ENCODE measurements at regions not wholly inside any gene's neighbourhood (a gene's known extent, or its start where the extent isn't known, plus 50 kb on each side); places are given as distances from the start of the nearest gene placed in this dataset.
"Not testable (repeated sequence)": the region's sequence is repeated elsewhere in the genome, so short reads cannot be mapped to it uniquely, and the experiment has no call there.

GRCh38 chr7:122238297-122238696, 66.3 kb downstream of the FEZF1 start:
- RAD21 ChIA-PET (ENCODE audit: unreplicated experiment); BruUV-seq (replicated peaks); H3K27me3 ChIP-seq (replicated peaks in 1 of 2; ENCODE audit: control insufficient read depth in 2 of 2, insufficient read depth in 2 of 2, low read length in 1 of 2); H3K4me3 ChIP-seq; in situ Hi-C loops (cut with MboI); ATAC-seq; H3K9me3 ChIP-seq (replicated peaks; ENCODE audit: control insufficient read depth, insufficient read depth, low read length); H3K4me1 ChIP-seq (ENCODE audit: control insufficient read depth, insufficient read depth, low read length); H3K79me2 ChIP-seq (ENCODE audit: control insufficient read depth, insufficient read depth, low read length); H3K9ac ChIP-seq (ENCODE audit: control insufficient read depth, insufficient read depth, low read length); H3K4me2 ChIP-seq (ENCODE audit: control insufficient read depth, insufficient read depth); H3K27ac ChIP-seq (ENCODE audit: control insufficient read depth, insufficient read depth); H3K36me3 ChIP-seq (ENCODE audit: control insufficient read depth in 2 of 2, insufficient read depth in 2 of 2, low read length in 1 of 2); H2AFZ ChIP-seq (ENCODE audit: control insufficient read depth, low read depth, low read length); H4K20me1 ChIP-seq (ENCODE audit: control insufficient read depth, insufficient read depth); FAIRE-seq; intact Hi-C loops (cut with micrococcal nuclease; ENCODE audit: unreplicated experiment); DNase-seq (ENCODE audit: low read depth, low spot score): not testable (repeated sequence)
- 67% methylated on average over 13 of the region's 13 CpGs for WGBS (ENCODE audit: insufficient coverage, insufficient replicate concordance, low lambda C conversion rate, missing lambda C conversion rate)
- SMC1A ChIA-PET (ENCODE audit: uncharacterized antibody, unreplicated experiment) = interaction anchor here (1.1 kb wide), 1 partner anchor 253 kb away, joined by 4 read pairs; no protein-coding TSS in a partner anchor
- CTCF ChIA-PET = interaction anchor here (1.0 kb wide), 1 partner anchor 294 kb away, joined by 5 read pairs; no protein-coding TSS in a partner anchor
- POLR2A ChIA-PET = interaction anchor here (0.5 kb wide), 1 partner anchor 213 kb away, joined by 3 read pairs; no protein-coding TSS in a partner anchor

GRCh38 chr7:122225874-122226273, 78.7 kb downstream of the FEZF1 start:
- RAD21 ChIA-PET (ENCODE audit: unreplicated experiment) = interaction anchor here (13.2 kb wide), 1 partner anchor 304 kb away, joined by 173 read pairs; no protein-coding TSS in a partner anchor
- ATAC-seq = no peak
- no peak overlapping the region for H3K9ac ChIP-seq (ENCODE audit: control insufficient read depth, insufficient read depth, low read length)
- no peaks in the 10 kb centered on the region for H4K20me1 ChIP-seq (ENCODE audit: control insufficient read depth, insufficient read depth)
- no peaks in the 10 kb centered on the region for H3K79me2 ChIP-seq (ENCODE audit: control insufficient read depth, insufficient read depth, low read length)
- intact Hi-C loops (cut with micrococcal nuclease; ENCODE audit: unreplicated experiment) (no loop called here), in situ Hi-C loops (cut with MboI) (no loop called here)
- H2AFZ ChIP-seq (ENCODE audit: control insufficient read depth, low read depth, low read length) = no peak overlapping the region
- SMC1A ChIA-PET (ENCODE audit: uncharacterized antibody, unreplicated experiment) = interaction anchor here (1.3 to 1.6 kb wide), 2 partner anchors 9 to 302 kb away, joined by 3 to 8 read pairs; no protein-coding TSS in a partner anchor
- POLR2A ChIA-PET = no interaction called here
- H3K36me3 ChIP-seq (ENCODE audit: control insufficient read depth in 2 of 2, insufficient read depth in 2 of 2, low read length in 1 of 2) = no peaks in the 10 kb centered on the region
- H3K27ac ChIP-seq (ENCODE audit: control insufficient read depth, insufficient read depth) = no peak overlapping the region
- no peak overlapping the region for H3K4me2 ChIP-seq (ENCODE audit: control insufficient read depth, insufficient read depth)
- no peaks in the 10 kb centered on the region for H3K9me3 ChIP-seq (replicated peaks; ENCODE audit: control insufficient read depth, insufficient read depth, low read length)
- no TSS peak for BruUV-seq (replicated peaks)
- no peaks in the 10 kb centered on the region for H3K27me3 ChIP-seq (replicated peaks in 1 of 2; ENCODE audit: control insufficient read depth in 2 of 2, insufficient read depth in 2 of 2, low read length in 1 of 2)
- 27% methylated on average over 3 of the region's 3 CpGs for WGBS (ENCODE audit: insufficient coverage, insufficient replicate concordance, low lambda C conversion rate, missing lambda C conversion rate)
- CTCF ChIA-PET = interaction anchor here (0.8 to 13.5 kb wide), 2 partner anchors 12 to 306 kb away, joined by 3 to 220 read pairs; no protein-coding TSS in a partner anchor
- DNase-seq (ENCODE audit: low read depth, low spot score) = no peak
- no peak for FAIRE-seq
- no peaks in the 10 kb centered on the region for H3K4me1 ChIP-seq (ENCODE audit: control insufficient read depth, insufficient read depth, low read length)
- H3K4me3 ChIP-seq = no peak overlapping the region
- no peak for TF ChIP-seq E4F1 (IDR thresholded peaks at IDR 0.05; ENCODE audit: borderline replicate concordance, partially characterized antibody)
- TF ChIP-seq YBX1 (IDR thresholded peaks at IDR 0.05) = no peak
- TF ChIP-seq REST (IDR thresholded peaks at IDR 0.05; ENCODE audit: low read depth, low read length) = no peak
- no peak for TF ChIP-seq PML (IDR thresholded peaks at IDR 0.05; ENCODE audit: low read length)
- TF ChIP-seq MYC (IDR thresholded peaks at IDR 0.05; ENCODE audit: insufficient read depth, insufficient read length, insufficient replicate concordance, low read length, severe bottlenecking) = no peak
- TF ChIP-seq ESRRA (IDR thresholded peaks at IDR 0.05; ENCODE audit: low read length) = no peak
- TF ChIP-seq POLR2AphosphoS2 (IDR thresholded peaks at IDR 0.05; ENCODE audit: low read depth, low read length) = no peak
- TF ChIP-seq E2F4 (IDR thresholded peaks at IDR 0.05; ENCODE audit: low read depth, low read length) = no peak
- TF ChIP-seq DPF2 (IDR thresholded peaks at IDR 0.05) = no peak
- no peak for TF ChIP-seq ZNF207 (IDR thresholded peaks at IDR 0.05; ENCODE audit: borderline replicate concordance)
- TF ChIP-seq RAD51 (IDR thresholded peaks at IDR 0.05) = no peak

Data from GM12878 (cell line).